Spleen (tissue), 3 donors: ENCODE measurements at regions not wholly inside any gene's neighbourhood (a gene's known extent, or its start where the extent isn't known, plus 50 kb on each side); places are given as distances from the start of the nearest gene placed in this dataset.

ENCODE experiments used
- POLR2A ChIP-seq, 3 donors: fragments of 450-650 bp; IDR thresholded peaks; one replicate each; pipeline ENCODE4 v1.5.1; 2017; ENCODE audit warnings: antibody characterized with exemption in 3 of 3, mild to moderate bottlenecking in 1 of 3
- POLR2AphosphoS5 ChIP-seq, 3 donors: sonication (generic); formaldehyde crosslinking; IDR thresholded peaks; one replicate each; pipeline ENCODE4 v1.5.1; 2017; ENCODE audit warnings: antibody characterized with exemption in 3 of 3

GRCh38 chr7:67716729-67717128, 720.1 kb downstream of the TYW1 start:
- TF ChIP-seq POLR2AphosphoS5 (IDR thresholded peaks at IDR 0.05) (no peak), POLR2A (IDR thresholded peaks at IDR 0.05) (no peak)
